GM12873 (cell line): ENCODE measurements at regions not wholly inside any gene's neighbourhood (a gene's known extent, or its start where the extent isn't known, plus 50 kb on each side); places are given as distances from the start of the nearest gene placed in this dataset.
A peak's percentile ranks its signal among the peaks of the same experiment; 100 is the strongest.

Experiments used
- CTCF ChIP-seq: IDR thresholded peaks from 2 replicates; pipeline ENCODE4 v1.5.1; 2012; ENCODE audit warnings: low read depth, mild to moderate bottlenecking, moderate library complexity, low read length, control low read depth; ENCODE audit not compliant: insufficient read depth; ENCODE audit errors: missing control alignments

DNA sequence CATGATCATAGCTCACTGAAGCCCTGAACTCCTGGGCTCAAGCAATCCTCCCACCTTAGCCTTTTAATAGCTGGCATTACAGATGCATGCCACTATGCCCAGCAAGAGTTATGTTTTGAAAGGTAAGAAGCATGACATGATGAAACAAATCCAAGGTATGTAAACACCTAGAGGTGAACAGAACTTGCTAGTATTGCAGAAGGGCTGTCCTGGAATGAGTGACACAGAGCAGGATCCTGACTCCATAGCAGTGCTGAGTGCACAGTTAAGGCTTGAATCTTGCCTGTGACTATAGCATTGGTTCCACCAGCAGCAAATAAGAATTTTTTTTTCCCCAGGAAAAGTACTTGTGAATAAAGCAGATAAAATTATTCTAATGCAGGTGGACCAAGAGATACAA lies 309.5 kb downstream of the PIK3C3 start:
- no peak for TF ChIP-seq CTCF

- no peak for TF ChIP-seq CTCF
These were observed 313.2 kb downstream of the PIK3C3 start for GRCh38 chr18:42268186-42268725.

DNA sequence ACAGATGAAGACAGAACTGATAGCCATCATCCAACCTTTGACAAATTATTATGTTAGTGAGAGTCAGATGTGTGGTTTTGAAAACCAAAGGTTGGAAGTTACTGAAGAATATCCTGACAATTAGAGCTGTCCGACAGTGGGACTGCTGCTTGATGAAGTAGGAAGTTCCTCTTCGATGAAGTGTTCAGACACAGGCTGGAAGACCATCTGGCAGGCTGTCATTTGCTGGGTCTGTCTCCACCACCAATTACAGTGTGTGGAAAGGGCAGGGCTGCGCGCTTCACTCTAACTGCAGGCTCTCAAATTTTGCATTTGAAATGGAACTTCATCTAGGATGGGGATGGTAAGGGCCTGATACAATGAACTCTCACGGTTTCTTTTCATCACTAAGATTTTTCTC lies 313.8 kb downstream of the PIK3C3 start:
- TF ChIP-seq CTCF = no peak

GRCh38 chr18:42271647-42272414 lies 316.8 kb downstream of the PIK3C3 start:
- no peak for TF ChIP-seq CTCF

GRCh38 chr18:42274488-42275137 lies 319.6 kb downstream of the PIK3C3 start:
- TF ChIP-seq CTCF = peak; percentile 31

GRCh38 chr18:42275138-42275535 lies 320.1 kb downstream of the PIK3C3 start:
- no peak for TF ChIP-seq CTCF

GRCh38 chr18:42275949-42276730 lies 321.1 kb downstream of the PIK3C3 start:
- TF ChIP-seq CTCF = no peak
